Colon (tissue), 2 donors: ENCODE measurements at regions not wholly inside any gene's neighbourhood (a gene's known extent, or its start where the extent isn't known, plus 50 kb on each side); places are given as distances from the start of the nearest gene placed in this dataset.
"Not testable (repeated sequence)": the region's sequence is repeated elsewhere in the genome, so short reads cannot be mapped to it uniquely, and the experiment has no call there.

ENCODE experiments used
- FAIRE-seq: peaks from 2 replicates; lab custom pipeline; 2012; peaks lifted over from hg19 to GRCh38; lab: Jason Lieb, UNC
- donor health status: control.
- donor health status: control.

- no peak for FAIRE-seq
Measured at GRCh38 chr2:199558156-199558555, 100.4 kb upstream of the SATB2 start.

GRCh38 chr2:199556527-199557285, 99.0 kb upstream of the SATB2 start:
- no peak for FAIRE-seq

- FAIRE-seq: no peak
Measured at GRCh38 chr2:199554026-199554425, 96.3 kb upstream of the SATB2 start.

GRCh38 chr2:199552141-199552540, 94.4 kb upstream of the SATB2 start:
- no peak for FAIRE-seq

- no peak for FAIRE-seq
Measured at GRCh38 chr2:199543606-199544172, 86.0 kb upstream of the SATB2 start.

GRCh38 chr2:199535445-199536177, 77.9 kb upstream of the SATB2 start:
- no peak for FAIRE-seq

GRCh38 chr2:199533873-199534272, 76.1 kb upstream of the SATB2 start:
- not testable (repeated sequence) for FAIRE-seq

GRCh38 chr2:199527071-199527470, 69.3 kb upstream of the SATB2 start:
- no peak for FAIRE-seq

GRCh38 chr2:199524689-199525574, 67.2 kb upstream of the SATB2 start:
- FAIRE-seq: no peak

- FAIRE-seq: no peak
Measured at GRCh38 chr2:199509403-199509802, 51.7 kb upstream of the SATB2 start.
